Ishikawa (cell line): ENCODE measurements at regions not wholly inside any gene's neighbourhood (a gene's known extent, or its start where the extent isn't known, plus 50 kb on each side); places are given as distances from the start of the nearest gene placed in this dataset.

Experiments used
- EP300 ChIP-seq: IDR thresholded peaks from 2 replicates; pipeline ENCODE4 v1.6.1; 2012; ENCODE audit warnings: borderline replicate concordance
- REST ChIP-seq: IDR thresholded peaks from 2 replicates; pipeline ENCODE4 v1.6.1; 2012; ENCODE audit warnings: low read depth, mild to moderate bottlenecking
- USF1 ChIP-seq: IDR thresholded peaks from 2 replicates; pipeline ENCODE4 v1.6.1; 2012
- YY1 ChIP-seq: IDR thresholded peaks from 2 replicates; pipeline ENCODE4 v1.6.1; 2012; ENCODE audit warnings: low read depth
- ZBTB7A ChIP-seq: IDR thresholded peaks from 2 replicates; pipeline ENCODE4 v1.6.1; 2012; ENCODE audit warnings: low read depth

- TF ChIP-seq EP300, result no peak
- TF ChIP-seq REST, result no peak
- TF ChIP-seq ZBTB7A, result no peak
- no peak for TF ChIP-seq USF1
- TF ChIP-seq YY1, result no peak
These were observed 414.5 kb upstream of the OPRM1 start for GRCh38 chr6:153624528-153624927.
